Mesendoderm (in vitro differentiated cells): ENCODE measurements at regions not wholly inside any gene's neighbourhood (a gene's known extent, or its start where the extent isn't known, plus 50 kb on each side); places are given as distances from the start of the nearest gene placed in this dataset.

Source experiments
- DNase-seq: peaks from one replicate; pipeline ENCODE4 v3.0.0; 2013
- H2AK5ac ChIP-seq: 2 replicates; pipeline ENCODE4 v1.6.1; 2013; ENCODE audit warnings: low read length, inconsistent platforms
- H2BK120ac ChIP-seq: 2 replicates; pipeline ENCODE4 v1.6.1; 2013; ENCODE audit warnings: low read depth, mild to moderate bottlenecking, low read length, moderate library complexity, mixed read lengths
- H2BK15ac ChIP-seq: replicated peaks from 2 replicates; pipeline ENCODE4 v1.6.1; 2013; ENCODE audit warnings: low read depth, mild to moderate bottlenecking, moderate library complexity
- H2BK5ac ChIP-seq: 2 replicates; pipeline ENCODE4 v1.6.1; 2013; ENCODE audit warnings: low read length, inconsistent platforms
- H3K18ac ChIP-seq: 2 replicates; pipeline ENCODE4 v1.6.1; 2013; ENCODE audit warnings: mild to moderate bottlenecking, low read length, mixed read lengths
- H3K23ac ChIP-seq: one replicate; pipeline ENCODE4 v1.6.1; 2013; ENCODE audit warnings: low read length
- H3K27ac ChIP-seq: 2 replicates; pipeline ENCODE4 v1.5.1; 2013; ENCODE audit warnings: low read depth, mild to moderate bottlenecking, inconsistent platforms, low read length, moderate library complexity
- H3K27me3 ChIP-seq: 2 replicates; pipeline ENCODE4 v1.6.1; 2013; ENCODE audit warnings: low read length, control low read depth, mild to moderate bottlenecking, inconsistent platforms; ENCODE audit not compliant: insufficient read depth, poor library complexity
- H3K36me3 ChIP-seq: 2 replicates; pipeline ENCODE4 v1.6.1; 2013; ENCODE audit warnings: low read length, inconsistent platforms; ENCODE audit not compliant: control insufficient read depth, insufficient read depth
- H3K4ac ChIP-seq: one replicate; pipeline ENCODE4 v1.6.1; 2013; ENCODE audit warnings: low read depth, mild to moderate bottlenecking, low read length, moderate library complexity
- H3K4me1 ChIP-seq: 2 replicates; pipeline ENCODE4 v1.6.1; 2013; ENCODE audit warnings: low read depth, low read length, inconsistent platforms; ENCODE audit not compliant: control insufficient read depth
- H3K4me2 ChIP-seq: 2 replicates; pipeline ENCODE4 v1.6.1; 2013; ENCODE audit warnings: low read length
- H3K4me3 ChIP-seq: 2 replicates; pipeline ENCODE4 v1.5.1; 2013; ENCODE audit warnings: mild to moderate bottlenecking, low read length
- H3K56ac ChIP-seq: one replicate; pipeline ENCODE4 v1.6.1; 2013; ENCODE audit warnings: low read length
- H3K79me1 ChIP-seq: 2 replicates; pipeline ENCODE4 v1.6.1; 2013; ENCODE audit warnings: low read length, inconsistent platforms
- H3K79me2 ChIP-seq: 2 replicates; pipeline ENCODE4 v1.6.1; 2013; ENCODE audit warnings: mild to moderate bottlenecking, low read length; ENCODE audit not compliant: control insufficient read depth, insufficient read depth
- H3K9ac ChIP-seq: 2 replicates; pipeline ENCODE4 v1.6.1; 2013; ENCODE audit warnings: low read length, inconsistent platforms
- H4K5ac ChIP-seq: one replicate; pipeline ENCODE4 v1.6.1; 2013; ENCODE audit warnings: low read length
- H4K8ac ChIP-seq: one replicate; pipeline ENCODE4 v1.6.1; 2013; ENCODE audit warnings: low read depth, mild to moderate bottlenecking, control low read depth, low read length, moderate library complexity
- WGBS: extraction: QIAGEN DNeasy Blood & Tissue Kit; methylation state at CpG from one replicate; pipeline ENCODE4 v1.1.7; 2013; ENCODE audit warnings: low lambda C conversion rate, missing lambda C conversion rate; ENCODE audit not compliant: insufficient coverage; ENCODE audit errors: extremely low coverage; 5-methylcytosine and 5-hydroxymethylcytosine counted together

DNA sequence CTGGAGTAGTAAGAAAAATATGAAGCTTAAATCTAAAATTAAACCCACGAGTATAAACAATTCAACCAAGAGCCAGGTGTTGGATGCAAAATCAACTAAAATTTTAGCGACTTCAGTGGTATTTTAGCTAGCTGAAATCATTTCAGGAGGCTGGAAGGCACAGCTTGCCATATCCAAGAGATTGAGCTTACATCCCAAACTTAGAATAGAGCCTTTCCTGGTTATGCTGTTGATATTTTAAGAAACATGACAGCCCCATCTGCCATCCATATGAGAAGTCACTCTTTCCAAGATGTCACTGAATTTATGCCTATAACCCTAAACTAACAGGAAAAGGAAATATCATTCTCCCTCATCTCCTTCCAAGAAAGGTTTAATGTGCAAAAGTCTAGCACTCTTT is 334.0 kb downstream of the KCNA4 start:
- H4K8ac ChIP-seq = no peak overlapping the region
- no CpG with 5 or more reads among the region's 2 CpGs for WGBS
- H3K56ac ChIP-seq = no peak overlapping the region
- H2BK120ac ChIP-seq = no peak overlapping the region
- H3K27ac ChIP-seq = no peak overlapping the region
- H2BK5ac ChIP-seq = no peak overlapping the region
- no peak overlapping the region for H3K4me3 ChIP-seq
- no peaks in the 10 kb centered on the region for H3K27me3 ChIP-seq
- H3K18ac ChIP-seq = no peak overlapping the region
- no peak overlapping the region for H4K5ac ChIP-seq
- no peak overlapping the region for H3K23ac ChIP-seq
- no peaks in the 10 kb centered on the region for H3K36me3 ChIP-seq
- no peak overlapping the region for H2AK5ac ChIP-seq
- H3K4ac ChIP-seq = no peak overlapping the region
- no peak overlapping the region for H3K9ac ChIP-seq
- H2BK15ac ChIP-seq = no peak overlapping the region
- no peak overlapping the region for H3K4me2 ChIP-seq
- DNase-seq = no peak
- no peaks in the 10 kb centered on the region for H3K79me2 ChIP-seq
- H3K79me1 ChIP-seq = no peaks in the 10 kb centered on the region
- H3K4me1 ChIP-seq = no peaks in the 10 kb centered on the region

- H3K4me1 ChIP-seq = no peaks in the 10 kb centered on the region
- no peak overlapping the region for H4K8ac ChIP-seq
- no peak overlapping the region for H3K56ac ChIP-seq
- H3K9ac ChIP-seq = no peak overlapping the region
- H3K4me2 ChIP-seq = no peak overlapping the region
- no peaks in the 10 kb centered on the region for H3K79me2 ChIP-seq
- no peaks in the 10 kb centered on the region for H3K79me1 ChIP-seq
- H3K27me3 ChIP-seq = no peaks in the 10 kb centered on the region
- no peak overlapping the region for H3K23ac ChIP-seq
- H2BK120ac ChIP-seq = no peak overlapping the region
- H3K4me3 ChIP-seq = no peak overlapping the region
- H2AK5ac ChIP-seq = no peak overlapping the region
- H2BK15ac ChIP-seq = no peak overlapping the region
- no peak overlapping the region for H3K27ac ChIP-seq
- DNase-seq = no peak
- no CpG with 5 or more reads among the region's 3 CpGs for WGBS
- no peak overlapping the region for H4K5ac ChIP-seq
- no peak overlapping the region for H2BK5ac ChIP-seq
- H3K4ac ChIP-seq = no peak overlapping the region
- no peak overlapping the region for H3K18ac ChIP-seq
- H3K36me3 ChIP-seq = no peaks in the 10 kb centered on the region
Measured at GRCh38 chr11:29679996-29680395, 336.8 kb downstream of the KCNA4 start.

GRCh38 chr11:29676993-29677392 is 339.8 kb downstream of the KCNA4 start:
- Histone ChIP-seq H3K36me3 (no peaks in the 10 kb centered on the region), H3K23ac (no peak overlapping the region), H2BK120ac (no peak overlapping the region), H3K27me3 (no peaks in the 10 kb centered on the region), H4K8ac (no peak overlapping the region), H3K4me1 (no peaks in the 10 kb centered on the region), H3K56ac (no peak overlapping the region), H3K9ac (no peak overlapping the region), H3K4me3 (no peak overlapping the region), H3K79me2 (no peaks in the 10 kb centered on the region), H2AK5ac (no peak overlapping the region), H3K27ac (no peak overlapping the region), H3K4ac (no peak overlapping the region), H3K4me2 (no peak overlapping the region), H2BK15ac (no peak overlapping the region), H2BK5ac (no peak overlapping the region), H4K5ac (no peak overlapping the region), H3K79me1 (no peaks in the 10 kb centered on the region), H3K18ac (no peak overlapping the region)
- no peak for DNase-seq

DNA sequence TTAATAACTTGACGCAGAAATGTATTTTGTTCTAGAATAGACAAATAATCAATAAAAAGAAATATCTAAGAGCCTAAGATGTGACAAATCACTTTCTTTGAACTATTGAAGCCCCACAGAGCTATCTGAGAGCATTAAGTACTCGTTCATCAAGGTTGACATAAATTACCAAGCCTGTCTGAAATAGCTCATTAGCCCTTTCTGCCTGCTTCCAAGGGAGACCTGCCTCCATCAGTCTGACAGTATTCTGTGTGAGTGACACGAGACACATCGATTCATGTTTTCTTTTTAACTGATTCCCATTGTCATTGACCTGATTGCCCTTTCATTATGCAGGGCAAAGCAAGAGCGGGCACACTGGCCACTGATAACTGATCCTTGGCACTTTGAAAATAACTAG is 347.5 kb downstream of the KCNA4 start:
- no peaks in the 10 kb centered on the region for H3K36me3 ChIP-seq
- H3K4ac ChIP-seq = no peak overlapping the region
- H3K27me3 ChIP-seq = no peaks in the 10 kb centered on the region
- no CpG with 5 or more reads among the region's 5 CpGs for WGBS
- no peak overlapping the region for H2BK120ac ChIP-seq
- H2BK5ac ChIP-seq = no peak overlapping the region
- no peak overlapping the region for H3K56ac ChIP-seq
- H3K4me1 ChIP-seq = no peaks in the 10 kb centered on the region
- H3K18ac ChIP-seq = no peak overlapping the region
- H3K79me1 ChIP-seq = no peaks in the 10 kb centered on the region
- H2AK5ac ChIP-seq = no peak overlapping the region
- H3K27ac ChIP-seq = no peak overlapping the region
- no peak for DNase-seq
- H3K4me3 ChIP-seq = no peak overlapping the region
- H3K23ac ChIP-seq = no peak overlapping the region
- H4K5ac ChIP-seq = no peak overlapping the region
- H3K79me2 ChIP-seq = no peaks in the 10 kb centered on the region
- no peak overlapping the region for H2BK15ac ChIP-seq
- H3K4me2 ChIP-seq = no peak overlapping the region
- no peak overlapping the region for H3K9ac ChIP-seq
- no peak overlapping the region for H4K8ac ChIP-seq

- Histone ChIP-seq H3K56ac (no peak overlapping the region), H3K4me3 (no peak overlapping the region), H3K27me3 (no peaks in the 10 kb centered on the region), H3K36me3 (no peaks in the 10 kb centered on the region), H3K23ac (no peak overlapping the region), H4K8ac (no peak overlapping the region), H3K4ac (no peak overlapping the region), H2BK120ac (no peak overlapping the region), H3K79me2 (no peaks in the 10 kb centered on the region), H4K5ac (no peak overlapping the region), H2BK15ac (no peak overlapping the region), H3K9ac (no peak overlapping the region), H3K18ac (no peak overlapping the region), H2AK5ac (no peak overlapping the region), H3K4me2 (no peak overlapping the region), H3K27ac (no peak overlapping the region), H3K4me1 (no peaks in the 10 kb centered on the region), H3K79me1 (no peaks in the 10 kb centered on the region), H2BK5ac (no peak overlapping the region)
- DNase-seq = no peak
- WGBS = no CpG with 5 or more reads among the region's 2 CpGs
Measured at GRCh38 chr11:29657709-29658108, 359.1 kb downstream of the KCNA4 start.

DNA sequence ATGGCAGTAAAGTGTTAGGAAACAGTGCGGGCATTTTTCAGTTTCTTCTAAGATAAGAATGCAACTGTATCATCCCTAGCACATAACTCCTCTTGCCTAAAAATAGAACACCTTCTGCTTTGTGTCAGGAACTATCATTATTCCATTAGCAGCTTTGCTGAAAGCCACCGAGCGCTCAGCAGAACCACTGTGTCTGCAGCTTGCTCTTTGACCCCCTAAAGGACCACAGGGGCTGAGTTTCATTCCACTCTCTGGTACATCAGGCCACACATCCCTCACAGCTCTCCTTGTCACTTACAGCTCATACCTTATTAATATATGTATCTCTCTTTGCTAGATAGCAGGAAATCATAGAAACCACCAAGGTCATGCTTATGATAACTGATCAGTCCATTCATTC is 360.2 kb downstream of the KCNA4 start:
- no peaks in the 10 kb centered on the region for H3K79me1 ChIP-seq
- H3K27me3 ChIP-seq = no peaks in the 10 kb centered on the region
- H3K36me3 ChIP-seq = no peaks in the 10 kb centered on the region
- no peak overlapping the region for H3K9ac ChIP-seq
- H2BK5ac ChIP-seq = no peak overlapping the region
- no peaks in the 10 kb centered on the region for H3K4me1 ChIP-seq
- no peaks in the 10 kb centered on the region for H3K79me2 ChIP-seq
- H4K8ac ChIP-seq = no peak overlapping the region
- H3K18ac ChIP-seq = no peak overlapping the region
- H3K4me3 ChIP-seq = no peak overlapping the region
- H2BK120ac ChIP-seq = no peak overlapping the region
- no peak overlapping the region for H3K56ac ChIP-seq
- no peak overlapping the region for H3K4ac ChIP-seq
- no peak overlapping the region for H3K4me2 ChIP-seq
- no peak overlapping the region for H2AK5ac ChIP-seq
- WGBS = no CpG with 5 or more reads among the region's 3 CpGs
- no peak for DNase-seq
- H3K27ac ChIP-seq = no peak overlapping the region
- H2BK15ac ChIP-seq = no peak overlapping the region
- H4K5ac ChIP-seq = no peak overlapping the region
- no peak overlapping the region for H3K23ac ChIP-seq
